Vagina (tissue), 2 donors: ENCODE measurements at regions not wholly inside any gene's neighbourhood (a gene's known extent, or its start where the extent isn't known, plus 50 kb on each side); places are given as distances from the start of the nearest gene placed in this dataset.

Source experiments
- CTCF ChIP-seq, 3 experiments: fragments of 450-650 bp in 2 of 3; fragments of 200-600 bp in 1 of 3; sonication (generic) in 1 of 3; IDR thresholded peaks; one replicate each; pipeline ENCODE4 v1.5.1; 2017 to 2019; ENCODE audit warnings: antibody characterized with exemption in 3 of 3, mild to moderate bottlenecking in 2 of 3, moderate library complexity in 2 of 3
- POLR2A ChIP-seq, 2 donors: fragments of 450-650 bp; IDR thresholded peaks; one replicate each; pipeline ENCODE4 v1.6.1; 2017; ENCODE audit warnings: antibody characterized with exemption in 2 of 2, mild to moderate bottlenecking in 2 of 2, moderate library complexity in 2 of 2
- POLR2AphosphoS5 ChIP-seq, 2 donors: sonication (generic); formaldehyde crosslinking; IDR thresholded peaks; one replicate each; pipeline ENCODE4 v1.9.0; 2017; ENCODE audit warnings: antibody characterized with exemption in 2 of 2, mild to moderate bottlenecking in 2 of 2, low read depth in 1 of 2; ENCODE audit not compliant: insufficient read depth in 1 of 2

DNA sequence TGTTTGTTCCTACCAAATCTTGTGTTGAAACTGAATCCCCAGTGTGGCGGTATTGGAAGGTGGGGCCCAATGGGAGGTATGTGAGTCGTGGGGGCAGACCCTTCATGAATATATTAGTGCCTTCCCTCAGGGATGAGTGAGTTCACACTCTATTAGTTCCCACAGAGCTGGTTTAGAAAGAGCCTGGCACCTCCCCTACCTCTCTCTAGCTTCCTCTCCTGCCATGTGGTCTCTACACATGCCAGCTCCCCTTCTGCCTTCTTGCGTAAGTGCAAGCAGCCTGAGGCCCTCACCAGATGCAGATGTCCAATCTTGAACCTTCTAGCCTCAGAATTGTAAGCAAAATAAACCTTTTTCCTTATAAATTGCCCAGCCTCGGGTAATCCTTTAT is 105.8 kb downstream of the SPTSSA start:
- no peak for TF ChIP-seq CTCF (IDR thresholded peaks at IDR 0.05)
- TF ChIP-seq POLR2A (IDR thresholded peaks at IDR 0.05) = no peak
- no peak for TF ChIP-seq POLR2AphosphoS5 (IDR thresholded peaks at IDR 0.05; ENCODE audit: insufficient read depth in 1 of 2, low read depth in 1 of 2)
